CD4-positive, CD25-positive, alpha-beta regulatory T cell (primary cell): ENCODE measurements at regions not wholly inside any gene's neighbourhood (a gene's known extent, or its start where the extent isn't known, plus 50 kb on each side); places are given as distances from the start of the nearest gene placed in this dataset.

Experiments
- ATAC-seq, 2 donors: fragments of 150-1000 bp; cut with Tn5 transposase; one replicate each; pipeline ENCODE4 v1.10.0; 2021; ENCODE audit warnings: low read depth in 2 of 2, moderate number of reproducible peaks in 2 of 2, moderate library complexity in 1 of 2
- DNase-seq, 3 donors: peaks; one replicate each; pipeline versions ENCODE4 v3.0.0 to v3.0.0-alpha.2; 2012 to 2022; ENCODE audit warnings: mixed read lengths in 1 of 3
- H3K27ac ChIP-seq: one replicate; pipeline ENCODE4 v1.7.0; 2013; ENCODE audit warnings: mild to moderate bottlenecking, low read length; ENCODE audit not compliant: insufficient read depth, poor library complexity, severe bottlenecking
- H3K27me3 ChIP-seq: one replicate; pipeline ENCODE4 v1.7.0; 2013; ENCODE audit warnings: low read length; ENCODE audit not compliant: control insufficient read depth, insufficient read depth
- H3K36me3 ChIP-seq: one replicate; pipeline ENCODE4 v1.7.0; 2013; ENCODE audit warnings: mild to moderate bottlenecking, low read length, moderate library complexity; ENCODE audit not compliant: control insufficient read depth, insufficient read depth
- H3K4me1 ChIP-seq: 2 replicates; pipeline ENCODE4 v1.7.0; 2013; ENCODE audit warnings: mild to moderate bottlenecking, low read length; ENCODE audit not compliant: insufficient read depth, control insufficient read depth, poor library complexity, severe bottlenecking
- H3K4me3 ChIP-seq: one replicate; pipeline ENCODE4 v1.7.0; 2013; ENCODE audit warnings: low read depth, mild to moderate bottlenecking, low read length, moderate library complexity
- H3K9me3 ChIP-seq, 2 experiments: 1 replicate in 1 of 2; 2 replicates in 1 of 2; pipeline ENCODE4 v1.7.0; 2013; ENCODE audit warnings: low read length in 2 of 2, mild to moderate bottlenecking in 1 of 2, moderate library complexity in 1 of 2; ENCODE audit not compliant: control insufficient read depth in 2 of 2
- H3K27ac Mint-ChIP-seq, 3 donors: one replicate each; pipeline ENCODE4 v1.8.0; 2020 to 2022; ENCODE audit warnings: mild to moderate bottlenecking in 3 of 3, mixed read lengths in 3 of 3, moderate library complexity in 2 of 3
- H3K27me3 Mint-ChIP-seq: one replicate; pipeline ENCODE4 v1.8.0; 2022; ENCODE audit warnings: mild to moderate bottlenecking, mixed read lengths
- H3K36me3 Mint-ChIP-seq: one replicate; pipeline ENCODE4 v1.8.0; 2020; ENCODE audit warnings: mixed read lengths
- H3K4me1 Mint-ChIP-seq, 4 donors: one replicate each; pipeline ENCODE4 v1.8.0; 2020 to 2022; ENCODE audit warnings: mixed read lengths in 4 of 4, mild to moderate bottlenecking in 1 of 4
- H3K4me3 Mint-ChIP-seq, 4 donors: one replicate each; pipeline ENCODE4 v1.8.0; 2020 to 2022; ENCODE audit warnings: mild to moderate bottlenecking in 4 of 4, mixed read lengths in 4 of 4, moderate library complexity in 3 of 4
- H3K9me3 Mint-ChIP-seq, 7 donors: one replicate each; pipeline ENCODE4 v1.8.0; 2020 to 2022; ENCODE audit warnings: mixed read lengths in 7 of 7, mild to moderate bottlenecking in 3 of 7, moderate library complexity in 2 of 7

- no peak for ATAC-seq
- H3K27me3 Mint-ChIP-seq = no peaks in the 10 kb centered on the region
Measured at GRCh38 chr3:187447737-187448136, 79.6 kb downstream of the RTP4 start.

GRCh38 chr3:187445356-187445755 is 77.2 kb downstream of the RTP4 start:
- DNase-seq (no peak), ATAC-seq (no peak)
- no peaks in the 10 kb centered on the region for H3K27me3 ChIP-seq
- Mint-ChIP-seq H3K9me3 (no peaks in the 10 kb centered on the region), H3K36me3 (no peaks in the 10 kb centered on the region), H3K27me3 (no peaks in the 10 kb centered on the region), H3K4me3 (no peak overlapping the region), H3K4me1 (no peaks in the 10 kb centered on the region), H3K27ac (no peak overlapping the region)
- no peak overlapping the region for H3K27ac ChIP-seq
- no peak overlapping the region for H3K4me3 ChIP-seq
- H3K9me3 ChIP-seq = no peaks in the 10 kb centered on the region
- H3K36me3 ChIP-seq = no peaks in the 10 kb centered on the region
- H3K4me1 ChIP-seq = no peaks in the 10 kb centered on the region

More at GRCh38 chr3:187447737-187448136, 79.6 kb downstream of the RTP4 start:
- Histone ChIP-seq H3K4me1 (no peaks in the 10 kb centered on the region), H3K4me3 (no peak overlapping the region), H3K36me3 (no peaks in the 10 kb centered on the region), H3K27ac (no peak overlapping the region), H3K9me3 (no peaks in the 10 kb centered on the region), H3K27me3 (peaks cover 2% of the 10 kb centered on the region)
- Mint-ChIP-seq H3K9me3 (no peaks in the 10 kb centered on the region), H3K4me3 (no peak overlapping the region), H3K27ac (no peak overlapping the region), H3K36me3 (no peaks in the 10 kb centered on the region), H3K4me1 (no peaks in the 10 kb centered on the region)
- DNase-seq = no peak

GRCh38 chr3:187434524-187434923 is 66.3 kb downstream of the RTP4 start:
- Histone ChIP-seq H3K27me3 (peaks cover 4% of the 10 kb centered on the region), H3K27ac (no peak overlapping the region), H3K36me3 (no peaks in the 10 kb centered on the region), H3K4me1 (no peaks in the 10 kb centered on the region), H3K9me3 (no peaks in the 10 kb centered on the region), H3K4me3 (no peak overlapping the region)
- Mint-ChIP-seq H3K36me3 (no peaks in the 10 kb centered on the region), H3K4me3 (no peak overlapping the region), H3K27ac (no peak overlapping the region), H3K9me3 (peaks cover 0 to 3% (median 0%) of the 10 kb centered on the region in 7 donors), H3K4me1 (no peaks in the 10 kb centered on the region), H3K27me3 (peaks cover 5% of the 10 kb centered on the region)
- ATAC-seq (no peak), DNase-seq (no peak)

GRCh38 chr3:187430576-187430975 is 62.4 kb downstream of the RTP4 start:
- no peak overlapping the region for H3K27ac Mint-ChIP-seq
- H3K27me3 Mint-ChIP-seq = peaks cover 10% of the 10 kb centered on the region
- no peak for DNase-seq
- no peak for ATAC-seq
- Histone ChIP-seq H3K4me3 (no peak overlapping the region), H3K4me1 (no peaks in the 10 kb centered on the region), H3K9me3 (no peaks in the 10 kb centered on the region), H3K27ac (no peak overlapping the region), H3K36me3 (no peaks in the 10 kb centered on the region), H3K27me3 (peaks cover 4% of the 10 kb centered on the region)
- H3K36me3 Mint-ChIP-seq = no peaks in the 10 kb centered on the region
- H3K4me3 Mint-ChIP-seq = no peak overlapping the region
- no peaks in the 10 kb centered on the region for H3K4me1 Mint-ChIP-seq
- H3K9me3 Mint-ChIP-seq = peaks cover 0 to 1% (median 0%) of the 10 kb centered on the region in 7 donors
